ENCODE measurements at regions not wholly inside any gene's neighbourhood (a gene's known extent, or its start where the extent isn't known, plus 50 kb on each side); places are given as distances from the start of the nearest gene placed in this dataset.

GRCh38 chr18:8976606-8977005 is 125.9 kb upstream of the NDUFV2 start:
- TF ChIP-seq POLR2A (IDR thresholded peaks at IDR 0.05) (no peak), CTCF (IDR thresholded peaks at IDR 0.05) (no peak)
